ENCODE measurements at regions not wholly inside any gene's neighbourhood (a gene's known extent, or its start where the extent isn't known, plus 50 kb on each side); places are given as distances from the start of the nearest gene placed in this dataset.

DNA sequence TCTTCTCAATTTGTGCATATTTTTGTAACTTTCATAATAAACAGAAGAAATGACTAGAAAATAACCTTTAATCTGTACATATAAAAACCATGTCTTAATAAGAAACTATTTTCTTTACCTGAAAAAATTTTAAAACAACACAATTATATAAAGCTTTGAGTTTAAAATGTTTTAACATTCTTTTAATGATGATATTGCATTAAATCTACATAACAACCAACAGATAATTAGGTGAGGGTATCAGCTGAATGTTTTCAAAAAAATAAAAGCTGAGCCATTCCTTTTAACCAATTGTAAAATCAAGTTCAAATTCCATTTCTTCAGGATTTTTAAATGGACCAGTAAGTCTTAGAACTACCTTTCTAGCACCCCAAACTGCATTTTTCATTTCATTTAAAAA, 1185.0 kb upstream of the CITED2 start:
- Mint-ChIP-seq H3K27me3 (ENCODE audit: insufficient read depth, unreplicated experiment) (no peaks in the 10 kb centered on the region), H3K9me3 (ENCODE audit: unreplicated experiment) (no peaks in the 10 kb centered on the region), H3K4me1 (ENCODE audit: low read depth, unreplicated experiment) (no peaks in the 10 kb centered on the region), H3K36me3 (ENCODE audit: insufficient read depth, unreplicated experiment) (no peaks in the 10 kb centered on the region), H3K4me3 (ENCODE audit: unreplicated experiment) (no peak overlapping the region), H3K27ac (ENCODE audit: unreplicated experiment) (no peak overlapping the region)
- DNase-seq, result no peak
- TF ChIP-seq, protein P1, sequence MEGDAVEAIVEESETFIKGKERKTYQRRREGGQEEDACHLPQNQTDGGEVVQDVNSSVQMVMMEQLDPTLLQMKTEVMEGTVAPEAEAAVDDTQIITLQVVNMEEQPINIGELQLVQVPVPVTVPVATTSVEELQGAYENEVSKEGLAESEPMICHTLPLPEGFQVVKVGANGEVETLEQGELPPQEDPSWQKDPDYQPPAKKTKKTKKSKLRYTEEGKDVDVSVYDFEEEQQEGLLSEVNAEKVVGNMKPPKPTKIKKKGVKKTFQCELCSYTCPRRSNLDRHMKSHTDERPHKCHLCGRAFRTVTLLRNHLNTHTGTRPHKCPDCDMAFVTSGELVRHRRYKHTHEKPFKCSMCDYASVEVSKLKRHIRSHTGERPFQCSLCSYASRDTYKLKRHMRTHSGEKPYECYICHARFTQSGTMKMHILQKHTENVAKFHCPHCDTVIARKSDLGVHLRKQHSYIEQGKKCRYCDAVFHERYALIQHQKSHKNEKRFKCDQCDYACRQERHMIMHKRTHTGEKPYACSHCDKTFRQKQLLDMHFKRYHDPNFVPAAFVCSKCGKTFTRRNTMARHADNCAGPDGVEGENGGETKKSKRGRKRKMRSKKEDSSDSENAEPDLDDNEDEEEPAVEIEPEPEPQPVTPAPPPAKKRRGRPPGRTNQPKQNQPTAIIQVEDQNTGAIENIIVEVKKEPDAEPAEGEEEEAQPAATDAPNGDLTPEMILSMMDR (IDR thresholded peaks at IDR 0.05; ENCODE audit: insufficient read depth in 1 of 2, low read depth in 1 of 2, low read length in 1 of 2, severe bottlenecking in 1 of 2, unreplicated experiment in 1 of 2), result no peak
- CTCF ChIA-PET, result no interaction called here
- no TSS peak for BruUV-seq (replicated peaks)
- no peaks in the 10 kb centered on the region for H3K27me3 ChIP-seq (replicated peaks; ENCODE audit: control insufficient read depth, insufficient read depth, low read length)
- no peaks in the 10 kb centered on the region for H3K4me1 ChIP-seq
- H3K9me3 ChIP-seq, result no peaks in the 10 kb centered on the region
- no peak overlapping the region for H3K4me3 ChIP-seq (ENCODE audit: low read depth, low read length)
- POLR2A ChIA-PET, result no interaction called here
- intact Hi-C loops (cut with micrococcal nuclease; ENCODE audit: unreplicated experiment), result no loop called here
- H3K36me3 ChIP-seq (ENCODE audit: control insufficient read depth, insufficient read depth, low read length), result no peaks in the 10 kb centered on the region

- no peaks in the 10 kb centered on the region for H3K4me1 ChIP-seq
- intact Hi-C loops (cut with micrococcal nuclease; ENCODE audit: unreplicated experiment), result no loop called here
- no peak overlapping the region for H3K4me3 Mint-ChIP-seq (ENCODE audit: unreplicated experiment)
- no peak for DNase-seq
- ChIA-PET CTCF (no interaction called here), POLR2A (no interaction called here)
- no peak overlapping the region for H3K4me3 ChIP-seq (ENCODE audit: low read depth, low read length)
- no peaks in the 10 kb centered on the region for H3K27me3 Mint-ChIP-seq (ENCODE audit: insufficient read depth, unreplicated experiment)
- H3K27me3 ChIP-seq (replicated peaks; ENCODE audit: control insufficient read depth, insufficient read depth, low read length), result no peaks in the 10 kb centered on the region
- H3K27ac Mint-ChIP-seq (ENCODE audit: unreplicated experiment), result no peak overlapping the region
- BruUV-seq (replicated peaks), result no TSS peak
- H3K36me3 Mint-ChIP-seq (ENCODE audit: insufficient read depth, unreplicated experiment), result no peaks in the 10 kb centered on the region
- TF ChIP-seq, protein P1 (IDR thresholded peaks at IDR 0.05; ENCODE audit: insufficient read depth in 1 of 2, low read depth in 1 of 2, low read length in 1 of 2, severe bottlenecking in 1 of 2, unreplicated experiment in 1 of 2), result no peak
- no peaks in the 10 kb centered on the region for H3K4me1 Mint-ChIP-seq (ENCODE audit: low read depth, unreplicated experiment)
- no peaks in the 10 kb centered on the region for H3K36me3 ChIP-seq (ENCODE audit: control insufficient read depth, insufficient read depth, low read length)
- no peaks in the 10 kb centered on the region for H3K9me3 Mint-ChIP-seq (ENCODE audit: unreplicated experiment)
- no peaks in the 10 kb centered on the region for H3K9me3 ChIP-seq
Measured at GRCh38 chr6:140554421-140554820, 1180.0 kb upstream of the CITED2 start.

DNA sequence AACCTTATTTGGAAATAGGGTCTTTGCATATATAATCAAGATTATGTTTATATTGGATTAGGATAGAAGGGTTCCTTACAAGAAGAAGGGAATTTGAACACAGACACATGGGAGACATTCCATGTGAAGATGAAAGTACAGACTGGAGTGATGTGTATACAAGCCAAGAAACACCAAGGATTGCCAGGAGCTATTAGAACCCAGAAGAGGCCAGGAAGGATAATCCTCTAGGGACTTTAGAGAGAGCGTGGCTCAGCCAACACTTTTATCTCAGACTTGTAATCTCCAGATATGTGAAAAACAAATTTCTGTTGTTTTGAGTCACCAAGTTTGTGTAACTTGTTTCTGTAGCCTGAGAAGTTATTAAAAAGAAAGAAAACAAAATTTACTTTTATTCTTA, 1173.9 kb upstream of the CITED2 start:
- H3K36me3 Mint-ChIP-seq (ENCODE audit: insufficient read depth, unreplicated experiment), result no peaks in the 10 kb centered on the region
- no TSS peak for BruUV-seq (replicated peaks)
- H3K9me3 ChIP-seq, result no peaks in the 10 kb centered on the region
- H3K27me3 ChIP-seq (replicated peaks; ENCODE audit: control insufficient read depth, insufficient read depth, low read length), result no peaks in the 10 kb centered on the region
- intact Hi-C loops (cut with micrococcal nuclease; ENCODE audit: unreplicated experiment), result no loop called here
- no peaks in the 10 kb centered on the region for H3K4me1 ChIP-seq
- no peak overlapping the region for H3K4me3 ChIP-seq (ENCODE audit: low read depth, low read length)
- DNase-seq, result no peak
- CTCF ChIA-PET, result no interaction called here
- H3K4me3 Mint-ChIP-seq (ENCODE audit: unreplicated experiment), result no peak overlapping the region
- TF ChIP-seq, protein P1 (IDR thresholded peaks at IDR 0.05; ENCODE audit: insufficient read depth in 1 of 2, low read depth in 1 of 2, low read length in 1 of 2, severe bottlenecking in 1 of 2, unreplicated experiment in 1 of 2), result no peak
- H3K27ac Mint-ChIP-seq (ENCODE audit: unreplicated experiment), result no peak overlapping the region
- no peaks in the 10 kb centered on the region for H3K27me3 Mint-ChIP-seq (ENCODE audit: insufficient read depth, unreplicated experiment)
- no peaks in the 10 kb centered on the region for H3K36me3 ChIP-seq (ENCODE audit: control insufficient read depth, insufficient read depth, low read length)
- no peaks in the 10 kb centered on the region for H3K9me3 Mint-ChIP-seq (ENCODE audit: unreplicated experiment)
- H3K4me1 Mint-ChIP-seq (ENCODE audit: low read depth, unreplicated experiment), result peaks cover under 1% of the 10 kb centered on the region
- POLR2A ChIA-PET, result no interaction called here
